GM21367 (cell line): ENCODE measurements at regions not wholly inside any gene's neighbourhood (a gene's known extent, or its start where the extent isn't known, plus 50 kb on each side); places are given as distances from the start of the nearest gene placed in this dataset.
"Not testable (repeated sequence)": the region's sequence is repeated elsewhere in the genome, so short reads cannot be mapped to it uniquely, and the experiment has no call there.

Experiments
- ATAC-seq: cut with Tn5 transposase; IDR thresholded peaks from one replicate; pipeline ENCODE4 v1.9.1; 2021; ENCODE audit not compliant: unreplicated experiment

GRCh38 chr3:23701716-23702597 lies 103.8 kb upstream of the UBE2E1 start:
- no peak for ATAC-seq

- no peak for ATAC-seq
Measured at GRCh38 chr3:23704298-23704697, 101.5 kb upstream of the UBE2E1 start.

GRCh38 chr3:23706111-23706510 lies 99.6 kb upstream of the UBE2E1 start:
- no peak for ATAC-seq

- ATAC-seq = no peak
Measured at GRCh38 chr3:23709987-23710386, 95.8 kb upstream of the UBE2E1 start.

- no peak for ATAC-seq
Measured at GRCh38 chr3:23710555-23710954, 95.2 kb upstream of the UBE2E1 start.

- ATAC-seq = peak; percentile 80
Measured at GRCh38 chr3:23711916-23712494, 93.8 kb upstream of the UBE2E1 start.

- no peak for ATAC-seq
Measured at GRCh38 chr3:23712656-23713559, 92.8 kb upstream of the UBE2E1 start.

- no peak for ATAC-seq
Measured at GRCh38 chr3:23713641-23714040, 92.1 kb upstream of the UBE2E1 start.

GRCh38 chr3:23720059-23720458 lies 85.7 kb upstream of the UBE2E1 start:
- ATAC-seq = no peak

GRCh38 chr3:23720885-23721284 lies 84.9 kb upstream of the UBE2E1 start:
- ATAC-seq = no peak

- ATAC-seq = no peak
Measured at GRCh38 chr3:23723141-23723540, 82.6 kb upstream of the UBE2E1 start.

GRCh38 chr3:23723930-23724329 lies 81.8 kb upstream of the UBE2E1 start:
- ATAC-seq = no peak

GRCh38 chr3:23726811-23727548 lies 78.8 kb upstream of the UBE2E1 start:
- ATAC-seq = peak; percentile 62

GRCh38 chr3:23728601-23729117 lies 77.1 kb upstream of the UBE2E1 start:
- no peak for ATAC-seq

GRCh38 chr3:23729362-23729761 lies 76.4 kb upstream of the UBE2E1 start:
- ATAC-seq = not testable (repeated sequence)

- no peak for ATAC-seq
Measured at GRCh38 chr3:23734481-23734880, 71.3 kb upstream of the UBE2E1 start.

GRCh38 chr3:23735062-23735461 lies 70.7 kb upstream of the UBE2E1 start:
- no peak for ATAC-seq

GRCh38 chr3:23735535-23736326 lies 70.0 kb upstream of the UBE2E1 start:
- no peak for ATAC-seq

GRCh38 chr3:23738944-23739343 lies 66.8 kb upstream of the UBE2E1 start:
- ATAC-seq = no peak

- ATAC-seq = no peak
Measured at GRCh38 chr3:23739536-23739935, 66.2 kb upstream of the UBE2E1 start.
